Activated CD8-positive, alpha-beta T cell treated with anti-CD3 and anti-CD28 coated beads for 36 hours (primary cell): ENCODE measurements at regions not wholly inside any gene's neighbourhood (a gene's known extent, or its start where the extent isn't known, plus 50 kb on each side); places are given as distances from the start of the nearest gene placed in this dataset.
A peak's percentile ranks its signal among the peaks of the same experiment; 100 is the strongest.

Experiments
- ATAC-seq: fragments of 200-7000 bp; cut with Tn5 transposase; one replicate; pipeline ENCODE4 v1.10.0; 2021; ENCODE audit warnings: mild to moderate bottlenecking, moderate library complexity
- CTCF ChIA-PET: fragments of 350-600 bp; sonication (Branson Sonifier 250); formaldehyde crosslinking; loops from one replicate; lab custom pipeline; 2021; ENCODE audit warnings: antibody characterized with exemption; lab: Charles Lee
- POLR2A ChIA-PET: fragments of 350-600 bp; sonication (Branson Sonifier 250); formaldehyde crosslinking; loops from one replicate; lab custom pipeline; 2021; ENCODE audit warnings: antibody characterized with exemption; lab: Charles Lee
- DNase-seq: peaks from one replicate; pipeline ENCODE4 v3.0.0-alpha.2; 2020
- H3K27ac Mint-ChIP-seq: one replicate; pipeline ENCODE4 v1.8.0; 2021; ENCODE audit warnings: mild to moderate bottlenecking, mixed read lengths
- H3K27me3 Mint-ChIP-seq: one replicate; pipeline ENCODE4 v1.8.0; 2021; ENCODE audit warnings: mixed read lengths
- H3K36me3 Mint-ChIP-seq: one replicate; pipeline ENCODE4 v1.8.0; 2021; ENCODE audit warnings: low read depth, mixed read lengths
- H3K4me1 Mint-ChIP-seq: one replicate; pipeline ENCODE4 v1.8.0; 2021; ENCODE audit warnings: low read depth, mixed read lengths
- H3K4me3 Mint-ChIP-seq: one replicate; pipeline ENCODE4 v1.8.0; 2021; ENCODE audit warnings: mild to moderate bottlenecking, moderate library complexity, mixed read lengths
- H3K9me3 Mint-ChIP-seq: one replicate; pipeline ENCODE4 v1.8.0; 2021; ENCODE audit warnings: mixed read lengths
- intact Hi-C: fragments of 100-400 bp; cut with micrococcal nuclease; formaldehyde crosslinking; loops from one replicate; pipeline ENCODE4 v1.10.0; 2022
- TF ChIP-seq, protein P1 (sequence below): fragments of 200-600 bp; IDR thresholded peaks from one replicate; pipeline ENCODE4 v1.8.0; 2022; ENCODE audit warnings: antibody characterized with exemption, mild to moderate bottlenecking

GRCh38 chr11:76721755-76722677 is 51.5 kb upstream of the LRRC32 start:
- Mint-ChIP-seq H3K4me3 (no peak overlapping the region), H3K4me1 (peaks cover 2% of the 10 kb centered on the region), H3K36me3 (no peaks in the 10 kb centered on the region), H3K9me3 (no peaks in the 10 kb centered on the region), H3K27me3 (peaks cover 14% of the 10 kb centered on the region), H3K27ac (no peak overlapping the region)
- DNase-seq (peak; percentile 90), ATAC-seq (peak; percentile 99)
- TF ChIP-seq, protein P1, sequence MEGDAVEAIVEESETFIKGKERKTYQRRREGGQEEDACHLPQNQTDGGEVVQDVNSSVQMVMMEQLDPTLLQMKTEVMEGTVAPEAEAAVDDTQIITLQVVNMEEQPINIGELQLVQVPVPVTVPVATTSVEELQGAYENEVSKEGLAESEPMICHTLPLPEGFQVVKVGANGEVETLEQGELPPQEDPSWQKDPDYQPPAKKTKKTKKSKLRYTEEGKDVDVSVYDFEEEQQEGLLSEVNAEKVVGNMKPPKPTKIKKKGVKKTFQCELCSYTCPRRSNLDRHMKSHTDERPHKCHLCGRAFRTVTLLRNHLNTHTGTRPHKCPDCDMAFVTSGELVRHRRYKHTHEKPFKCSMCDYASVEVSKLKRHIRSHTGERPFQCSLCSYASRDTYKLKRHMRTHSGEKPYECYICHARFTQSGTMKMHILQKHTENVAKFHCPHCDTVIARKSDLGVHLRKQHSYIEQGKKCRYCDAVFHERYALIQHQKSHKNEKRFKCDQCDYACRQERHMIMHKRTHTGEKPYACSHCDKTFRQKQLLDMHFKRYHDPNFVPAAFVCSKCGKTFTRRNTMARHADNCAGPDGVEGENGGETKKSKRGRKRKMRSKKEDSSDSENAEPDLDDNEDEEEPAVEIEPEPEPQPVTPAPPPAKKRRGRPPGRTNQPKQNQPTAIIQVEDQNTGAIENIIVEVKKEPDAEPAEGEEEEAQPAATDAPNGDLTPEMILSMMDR, result peak; percentile 85
- ChIA-PET CTCF (interaction anchor here (0.6 to 17.5 kb wide), 44 partner anchors 9 to 514 kb away, joined by 3 to 238 read pairs (median 4); no protein-coding TSS in a partner anchor), POLR2A (interaction anchor here (1.1 to 1.5 kb wide), 3 partner anchors 12 to 79 kb away, joined by 4 read pairs; no protein-coding TSS in a partner anchor)
- intact Hi-C loops, result no loop called here

- ATAC-seq (no peak), DNase-seq (no peak)
- Mint-ChIP-seq H3K27ac (no peak overlapping the region), H3K4me1 (peaks cover 2% of the 10 kb centered on the region), H3K27me3 (peaks cover 16% of the 10 kb centered on the region), H3K4me3 (no peak overlapping the region), H3K36me3 (no peaks in the 10 kb centered on the region), H3K9me3 (no peaks in the 10 kb centered on the region)
- TF ChIP-seq, protein P1, result no peak
- CTCF ChIA-PET, result interaction anchor here (0.7 to 17.5 kb wide), 11 partner anchors 11 to 196 kb away, joined by 3 to 238 read pairs (median 8); no protein-coding TSS in a partner anchor
- POLR2A ChIA-PET, result no interaction called here
- intact Hi-C loops, result no loop called here
These were observed 52.6 kb upstream of the LRRC32 start for GRCh38 chr11:76723142-76723541.

DNA sequence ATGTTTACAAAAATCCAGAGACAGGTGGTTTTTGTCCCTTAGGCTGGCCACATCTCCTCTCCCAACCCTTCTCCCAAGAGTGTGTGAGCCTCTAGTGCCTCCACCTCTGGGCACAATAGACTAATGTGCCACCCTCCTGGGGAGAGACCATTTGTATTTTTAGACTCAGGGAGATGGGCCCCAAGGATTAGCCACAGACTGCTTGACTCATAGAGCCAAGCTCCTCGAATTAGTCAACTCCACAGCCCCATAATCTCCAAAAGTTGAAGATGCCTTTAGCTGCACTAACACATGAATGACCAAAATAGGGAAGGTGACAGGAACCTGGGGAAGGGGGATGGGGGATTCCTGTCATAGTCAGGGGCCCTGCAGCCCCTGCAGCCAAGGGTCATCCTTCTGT is 53.0 kb upstream of the LRRC32 start:
- Mint-ChIP-seq H3K36me3 (no peaks in the 10 kb centered on the region), H3K4me1 (peaks cover 2% of the 10 kb centered on the region), H3K9me3 (no peaks in the 10 kb centered on the region), H3K4me3 (no peak overlapping the region), H3K27ac (no peak overlapping the region), H3K27me3 (peaks cover 16% of the 10 kb centered on the region)
- TF ChIP-seq, protein P1, result no peak
- intact Hi-C loops, result no loop called here
- POLR2A ChIA-PET, result interaction anchor here (1.4 kb wide), 1 partner anchor 10 kb away, joined by 4 read pairs; no protein-coding TSS in a partner anchor
- no peak for ATAC-seq
- no peak for DNase-seq
- CTCF ChIA-PET, result interaction anchor here (0.7 to 17.5 kb wide), 12 partner anchors 8 to 196 kb away, joined by 3 to 238 read pairs (median 6); no protein-coding TSS in a partner anchor

GRCh38 chr11:76724171-76724768 is 53.7 kb upstream of the LRRC32 start:
- H3K36me3 Mint-ChIP-seq, result no peaks in the 10 kb centered on the region

More at GRCh38 chr11:76724171-76724768, 53.7 kb upstream of the LRRC32 start:
- Mint-ChIP-seq H3K27ac (no peak overlapping the region), H3K9me3 (no peaks in the 10 kb centered on the region), H3K4me3 (no peak overlapping the region), H3K4me1 (peaks cover 2% of the 10 kb centered on the region), H3K27me3 (peaks cover 16% of the 10 kb centered on the region)
- DNase-seq (no peak), ATAC-seq (no peak)
- TF ChIP-seq, protein P1, result no peak
- intact Hi-C loops, result no loop called here
- ChIA-PET CTCF (interaction anchor here (1.0 to 17.5 kb wide), 6 partner anchors 9 to 195 kb away, joined by 3 to 238 read pairs (median 8); no protein-coding TSS in a partner anchor), POLR2A (interaction anchor here (1.1 to 1.4 kb wide), 2 partner anchors 10 to 55 kb away, joined by 3 to 4 read pairs; no protein-coding TSS in a partner anchor)
